ENCODE measurements at regions not wholly inside any gene's neighbourhood (a gene's known extent, or its start where the extent isn't known, plus 50 kb on each side); places are given as distances from the start of the nearest gene placed in this dataset.

DNA sequence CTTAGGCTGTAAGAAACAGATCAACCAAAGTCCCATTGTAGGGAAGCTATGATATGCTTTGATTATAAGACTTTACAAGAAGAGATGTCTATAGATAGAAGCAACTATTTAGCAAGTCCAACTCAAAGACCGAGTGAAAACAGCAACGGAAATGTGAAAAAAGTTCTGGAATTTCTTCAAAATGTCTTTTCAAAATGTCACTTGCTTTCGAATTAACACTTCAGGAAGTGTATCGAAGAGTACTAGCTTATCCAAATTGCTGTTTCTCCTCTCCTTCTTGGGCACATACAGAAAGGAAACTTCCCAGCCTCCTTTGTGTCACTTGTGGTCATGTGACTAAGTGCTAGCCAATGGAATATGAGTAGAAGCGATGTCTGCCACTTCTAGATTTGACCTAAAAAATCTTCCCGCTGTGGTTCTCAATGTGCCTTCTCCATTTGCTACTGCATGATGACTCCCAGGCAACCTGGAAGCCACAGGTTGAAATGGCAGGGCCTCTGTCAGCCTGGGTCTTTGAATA lies 89.9 kb downstream of the TSEN15 start:
- Histone ChIP-seq H3K4me2 (no peak overlapping the region), H3K79me2 (no peaks in the 10 kb centered on the region), H3K9me2 (replicated peaks; ENCODE audit: insufficient read depth) (no peaks in the 10 kb centered on the region), H3K27ac (no peak overlapping the region), H3K4me3 (no peak overlapping the region), H3K36me3 (replicated peaks; ENCODE audit: insufficient read depth, low read depth) (no peaks in the 10 kb centered on the region), H3K27me3 (no peaks in the 10 kb centered on the region), H4K20me1 (ENCODE audit: insufficient read depth, poor library complexity, severe bottlenecking) (no peaks in the 10 kb centered on the region), H3K4me1 (ENCODE audit: insufficient read depth) (no peaks in the 10 kb centered on the region), H3K9me3 (ENCODE audit: low read depth) (no peaks in the 10 kb centered on the region), H2AFZ (no peak overlapping the region)
- DNase-seq (ENCODE audit: low spot score): no peak
- 94% methylated on average over 6 of the region's 6 CpGs for WGBS (ENCODE audit: low lambda C conversion rate, missing lambda C conversion rate)
- no peak for TF ChIP-seq EZH2 (IDR thresholded peaks at IDR 0.05; ENCODE audit: borderline replicate concordance)
- TF ChIP-seq, protein P1, sequence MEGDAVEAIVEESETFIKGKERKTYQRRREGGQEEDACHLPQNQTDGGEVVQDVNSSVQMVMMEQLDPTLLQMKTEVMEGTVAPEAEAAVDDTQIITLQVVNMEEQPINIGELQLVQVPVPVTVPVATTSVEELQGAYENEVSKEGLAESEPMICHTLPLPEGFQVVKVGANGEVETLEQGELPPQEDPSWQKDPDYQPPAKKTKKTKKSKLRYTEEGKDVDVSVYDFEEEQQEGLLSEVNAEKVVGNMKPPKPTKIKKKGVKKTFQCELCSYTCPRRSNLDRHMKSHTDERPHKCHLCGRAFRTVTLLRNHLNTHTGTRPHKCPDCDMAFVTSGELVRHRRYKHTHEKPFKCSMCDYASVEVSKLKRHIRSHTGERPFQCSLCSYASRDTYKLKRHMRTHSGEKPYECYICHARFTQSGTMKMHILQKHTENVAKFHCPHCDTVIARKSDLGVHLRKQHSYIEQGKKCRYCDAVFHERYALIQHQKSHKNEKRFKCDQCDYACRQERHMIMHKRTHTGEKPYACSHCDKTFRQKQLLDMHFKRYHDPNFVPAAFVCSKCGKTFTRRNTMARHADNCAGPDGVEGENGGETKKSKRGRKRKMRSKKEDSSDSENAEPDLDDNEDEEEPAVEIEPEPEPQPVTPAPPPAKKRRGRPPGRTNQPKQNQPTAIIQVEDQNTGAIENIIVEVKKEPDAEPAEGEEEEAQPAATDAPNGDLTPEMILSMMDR (IDR thresholded peaks at IDR 0.05; ENCODE audit: poor library complexity): no peak
- TF ChIP-seq EZH2phosphoT487 (IDR thresholded peaks at IDR 0.05; ENCODE audit: low read depth, severe bottlenecking, unreplicated experiment): no peak

DNA sequence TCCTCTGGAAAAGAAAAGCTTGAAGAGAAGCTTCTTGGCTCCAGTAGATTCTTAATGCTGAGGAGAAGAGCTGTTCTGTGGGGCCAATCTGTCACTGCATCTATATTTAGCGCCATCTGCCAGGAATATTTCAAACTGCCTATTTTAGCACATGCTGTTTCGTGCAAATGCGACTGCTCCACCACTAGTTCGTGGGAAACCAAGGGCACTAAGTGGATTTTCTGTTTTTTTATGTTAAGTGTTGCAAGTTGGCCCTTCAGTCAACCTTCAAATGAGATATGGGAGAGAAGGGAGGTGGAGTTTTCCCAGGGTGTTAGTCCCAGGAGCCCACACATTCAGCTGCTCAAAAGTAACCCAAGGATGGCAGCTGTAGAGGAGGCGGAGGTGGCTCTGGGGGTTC lies 91.9 kb downstream of the TSEN15 start:
- Histone ChIP-seq H4K20me1 (ENCODE audit: insufficient read depth, poor library complexity, severe bottlenecking) (no peaks in the 10 kb centered on the region), H3K79me2 (no peaks in the 10 kb centered on the region), H3K9me3 (ENCODE audit: low read depth) (no peaks in the 10 kb centered on the region), H3K27me3 (no peaks in the 10 kb centered on the region), H3K36me3 (replicated peaks; ENCODE audit: insufficient read depth, low read depth) (no peaks in the 10 kb centered on the region), H3K9me2 (replicated peaks; ENCODE audit: insufficient read depth) (no peaks in the 10 kb centered on the region), H2AFZ (no peak overlapping the region), H3K27ac (no peak overlapping the region), H3K4me3 (no peak overlapping the region), H3K4me1 (ENCODE audit: insufficient read depth) (no peaks in the 10 kb centered on the region), H3K4me2 (no peak overlapping the region)
- TF ChIP-seq EZH2phosphoT487 (IDR thresholded peaks at IDR 0.05; ENCODE audit: low read depth, severe bottlenecking, unreplicated experiment): no peak
- no peak for TF ChIP-seq EZH2 (IDR thresholded peaks at IDR 0.05; ENCODE audit: borderline replicate concordance)
- TF ChIP-seq, protein P1 (IDR thresholded peaks at IDR 0.05; ENCODE audit: poor library complexity): no peak
- 87% methylated on average over 5 of the region's 5 CpGs for WGBS (ENCODE audit: low lambda C conversion rate, missing lambda C conversion rate)
- DNase-seq (ENCODE audit: low spot score): no peak

DNA sequence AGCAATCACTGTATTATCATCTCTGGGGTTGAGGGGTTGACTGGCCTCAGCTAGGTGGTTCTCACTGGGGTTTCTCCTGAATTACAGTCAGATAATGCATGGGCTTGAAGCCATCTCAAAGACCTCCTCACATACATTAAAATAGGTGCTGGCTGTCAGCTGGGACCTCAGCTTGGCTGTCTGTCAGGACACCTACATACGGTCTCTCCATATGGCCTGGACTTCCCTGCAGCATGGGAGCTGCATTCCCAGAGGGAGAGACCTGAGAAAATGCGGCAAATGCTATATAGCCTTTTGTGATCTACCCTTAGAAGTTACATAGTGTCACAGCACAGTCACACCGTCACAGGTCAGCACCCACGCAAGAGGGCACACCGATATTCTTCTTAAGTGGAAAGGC lies 93.6 kb downstream of the TSEN15 start:
- Histone ChIP-seq H3K9me3 (ENCODE audit: low read depth) (no peaks in the 10 kb centered on the region), H2AFZ (no peak overlapping the region), H3K4me2 (no peak overlapping the region), H3K27me3 (no peaks in the 10 kb centered on the region), H3K36me3 (replicated peaks; ENCODE audit: insufficient read depth, low read depth) (no peaks in the 10 kb centered on the region), H3K79me2 (no peaks in the 10 kb centered on the region), H4K20me1 (ENCODE audit: insufficient read depth, poor library complexity, severe bottlenecking) (no peaks in the 10 kb centered on the region), H3K4me1 (ENCODE audit: insufficient read depth) (no peaks in the 10 kb centered on the region), H3K27ac (no peak overlapping the region), H3K4me3 (no peak overlapping the region), H3K9me2 (replicated peaks; ENCODE audit: insufficient read depth) (no peaks in the 10 kb centered on the region)
- TF ChIP-seq, protein P1 (IDR thresholded peaks at IDR 0.05; ENCODE audit: poor library complexity): no peak
- no peak for TF ChIP-seq EZH2phosphoT487 (IDR thresholded peaks at IDR 0.05; ENCODE audit: low read depth, severe bottlenecking, unreplicated experiment)
- TF ChIP-seq EZH2 (IDR thresholded peaks at IDR 0.05; ENCODE audit: borderline replicate concordance): no peak
- WGBS (ENCODE audit: low lambda C conversion rate, missing lambda C conversion rate): 94% methylated on average over 5 of the region's 5 CpGs
- DNase-seq (ENCODE audit: low spot score): no peak

DNA sequence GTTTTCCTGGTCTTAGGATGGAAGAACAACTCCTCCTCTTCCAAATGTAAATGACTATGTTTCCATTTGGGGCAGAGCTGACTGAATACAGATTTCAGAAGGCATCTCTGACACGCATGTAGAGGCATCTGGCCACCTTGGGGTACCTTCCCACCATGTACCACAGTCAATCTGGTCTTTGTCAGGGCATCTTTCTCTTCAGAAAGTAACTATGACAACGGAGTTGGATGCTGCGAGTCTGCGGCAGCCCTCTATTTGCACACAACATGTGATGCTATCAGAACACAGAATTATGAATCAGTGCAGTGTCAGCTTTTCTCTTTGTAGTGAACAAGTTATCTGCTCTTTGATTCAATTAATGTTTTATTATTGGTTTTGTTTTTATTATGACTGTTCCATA lies 94.7 kb downstream of the TSEN15 start:
- TF ChIP-seq, protein P1 (IDR thresholded peaks at IDR 0.05; ENCODE audit: poor library complexity): no peak
- TF ChIP-seq EZH2 (IDR thresholded peaks at IDR 0.05; ENCODE audit: borderline replicate concordance) (no peak), EZH2phosphoT487 (IDR thresholded peaks at IDR 0.05; ENCODE audit: low read depth, severe bottlenecking, unreplicated experiment) (no peak)
- no peaks in the 10 kb centered on the region for H3K79me2 ChIP-seq
- H3K36me3 ChIP-seq (replicated peaks; ENCODE audit: insufficient read depth, low read depth): no peaks in the 10 kb centered on the region
- no peak overlapping the region for H3K27ac ChIP-seq
- H3K4me1 ChIP-seq (ENCODE audit: insufficient read depth): no peaks in the 10 kb centered on the region
- no peak overlapping the region for H2AFZ ChIP-seq
- H4K20me1 ChIP-seq (ENCODE audit: insufficient read depth, poor library complexity, severe bottlenecking): no peaks in the 10 kb centered on the region
- H3K4me2 ChIP-seq: no peak overlapping the region
- H3K27me3 ChIP-seq: no peaks in the 10 kb centered on the region
- WGBS (ENCODE audit: low lambda C conversion rate, missing lambda C conversion rate): 92% methylated on average over 4 of the region's 4 CpGs
- no peaks in the 10 kb centered on the region for H3K9me3 ChIP-seq (ENCODE audit: low read depth)
- H3K4me3 ChIP-seq: no peak overlapping the region
- no peaks in the 10 kb centered on the region for H3K9me2 ChIP-seq (replicated peaks; ENCODE audit: insufficient read depth)
- DNase-seq (ENCODE audit: low spot score): no peak

All from hepatocyte (in vitro differentiated cells).